Coronary artery (tissue), 2 donors: ENCODE measurements at regions not wholly inside any gene's neighbourhood (a gene's known extent, or its start where the extent isn't known, plus 50 kb on each side); places are given as distances from the start of the nearest gene placed in this dataset.

Experiments
- DNase-seq: peaks from one replicate; pipeline ENCODE4 v3.0.0-alpha.2; 2017; ENCODE audit warnings: low spot score
- H3K27ac ChIP-seq, 2 donors: fragments of 200-600 bp; sonication (generic); one replicate each; pipeline ENCODE4 v1.5.1; 2016 to 2019
- H3K4me3 ChIP-seq: fragments of 200-600 bp; sonication (generic); 2 replicates; pipeline ENCODE4 v1.5.1; 2016; ENCODE audit warnings: mild to moderate bottlenecking, moderate library complexity
- CTCF ChIP-seq: fragments of 200-600 bp; sonication (generic); IDR thresholded peaks from one replicate; pipeline ENCODE4 v1.5.1; 2019; ENCODE audit warnings: antibody characterized with exemption

GRCh38 chr2:18232731-18233438 is 327.6 kb downstream of the RDH14 start:
- no peak for TF ChIP-seq CTCF
- DNase-seq, result no peak
- Histone ChIP-seq H3K27ac (no peak overlapping the region), H3K4me3 (no peak overlapping the region)

GRCh38 chr2:18230668-18231067 is 329.8 kb downstream of the RDH14 start:
- Histone ChIP-seq H3K27ac (no peak overlapping the region), H3K4me3 (no peak overlapping the region)
- TF ChIP-seq CTCF, result no peak
- DNase-seq, result no peak

GRCh38 chr2:18219676-18220075 is 340.8 kb downstream of the RDH14 start:
- no peak for TF ChIP-seq CTCF
- H3K4me3 ChIP-seq, result no peak overlapping the region
- no peak overlapping the region for H3K27ac ChIP-seq
- no peak for DNase-seq

GRCh38 chr2:18218160-18218933 is 339.9 kb downstream of the KCNS3 start:
- no peak overlapping the region for H3K4me3 ChIP-seq
- no peak for TF ChIP-seq CTCF
- DNase-seq, result no peak
- no peak overlapping the region for H3K27ac ChIP-seq

GRCh38 chr2:18214936-18215335 is 336.5 kb downstream of the KCNS3 start:
- no peak for TF ChIP-seq CTCF
- DNase-seq, result no peak
- no peak overlapping the region for H3K27ac ChIP-seq

GRCh38 chr2:18213986-18214385 is 335.5 kb downstream of the KCNS3 start:
- DNase-seq, result no peak
- TF ChIP-seq CTCF, result no peak
- Histone ChIP-seq H3K27ac (no peak overlapping the region), H3K4me3 (no peak overlapping the region)

More at GRCh38 chr2:18214936-18215335, 336.5 kb downstream of the KCNS3 start:
- no peak overlapping the region for H3K4me3 ChIP-seq
